OCI-LY7 (cell line): ENCODE measurements at regions not wholly inside any gene's neighbourhood (a gene's known extent, or its start where the extent isn't known, plus 50 kb on each side); places are given as distances from the start of the nearest gene placed in this dataset.

ENCODE experiments used
- EZH2phosphoT487 ChIP-seq: fragments of 200-600 bp; sonication (generic); IDR thresholded peaks from 2 replicates; pipeline ENCODE4 v1.6.1; 2018; ENCODE audit warnings: low read depth, borderline replicate concordance, mild to moderate bottlenecking, mixed run types, antibody characterized with exemption, low read length, moderate library complexity, mixed read lengths
- TF ChIP-seq, protein P1 (sequence below): fragments of 200-600 bp; sonication (generic); conservative IDR thresholded peaks from 2 replicates; pipeline ENCODE4 v1.5.1; 2014; ENCODE audit warnings: mild to moderate bottlenecking, antibody characterized with exemption, low read length, moderate library complexity, mixed read lengths

DNA sequence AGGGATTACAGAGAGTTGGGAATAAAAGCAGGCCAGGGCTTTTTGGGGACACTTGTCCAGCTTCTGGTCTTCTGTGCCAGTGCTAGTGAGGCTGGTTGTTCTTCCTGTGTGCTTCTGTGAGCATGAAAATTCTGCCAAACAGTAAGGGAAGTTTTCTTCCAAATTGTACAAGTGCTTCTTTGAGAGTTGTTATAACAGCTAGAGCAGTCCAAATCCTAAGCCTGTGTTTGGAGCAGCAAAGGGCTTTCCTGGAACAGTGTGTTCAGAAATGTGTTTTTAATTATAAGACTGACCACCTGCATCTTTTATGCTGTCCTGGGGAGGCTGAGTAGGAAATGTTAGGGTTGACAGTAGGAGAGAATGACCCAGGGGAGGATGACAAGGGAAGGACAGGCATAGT lies 223.0 kb upstream of the P2RY1 start:
- TF ChIP-seq, protein P1, sequence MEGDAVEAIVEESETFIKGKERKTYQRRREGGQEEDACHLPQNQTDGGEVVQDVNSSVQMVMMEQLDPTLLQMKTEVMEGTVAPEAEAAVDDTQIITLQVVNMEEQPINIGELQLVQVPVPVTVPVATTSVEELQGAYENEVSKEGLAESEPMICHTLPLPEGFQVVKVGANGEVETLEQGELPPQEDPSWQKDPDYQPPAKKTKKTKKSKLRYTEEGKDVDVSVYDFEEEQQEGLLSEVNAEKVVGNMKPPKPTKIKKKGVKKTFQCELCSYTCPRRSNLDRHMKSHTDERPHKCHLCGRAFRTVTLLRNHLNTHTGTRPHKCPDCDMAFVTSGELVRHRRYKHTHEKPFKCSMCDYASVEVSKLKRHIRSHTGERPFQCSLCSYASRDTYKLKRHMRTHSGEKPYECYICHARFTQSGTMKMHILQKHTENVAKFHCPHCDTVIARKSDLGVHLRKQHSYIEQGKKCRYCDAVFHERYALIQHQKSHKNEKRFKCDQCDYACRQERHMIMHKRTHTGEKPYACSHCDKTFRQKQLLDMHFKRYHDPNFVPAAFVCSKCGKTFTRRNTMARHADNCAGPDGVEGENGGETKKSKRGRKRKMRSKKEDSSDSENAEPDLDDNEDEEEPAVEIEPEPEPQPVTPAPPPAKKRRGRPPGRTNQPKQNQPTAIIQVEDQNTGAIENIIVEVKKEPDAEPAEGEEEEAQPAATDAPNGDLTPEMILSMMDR, result no peak
- TF ChIP-seq EZH2phosphoT487, result no peak
